H9 (cell line): ENCODE measurements at regions not wholly inside any gene's neighbourhood (a gene's known extent, or its start where the extent isn't known, plus 50 kb on each side); places are given as distances from the start of the nearest gene placed in this dataset.

ENCODE experiments used
- DNase-seq: peaks from one replicate; pipeline ENCODE4 v3.0.0-alpha.2; 2017
- H2AFZ ChIP-seq: one replicate; pipeline ENCODE4 v1.6.1; 2013; ENCODE audit warnings: mild to moderate bottlenecking, low read length, control low read depth, moderate library complexity
- H2AK5ac ChIP-seq: 2 replicates; pipeline ENCODE4 v1.6.1; 2013; ENCODE audit warnings: low read length, control low read depth, mixed read lengths; ENCODE audit not compliant: insufficient read length
- H2BK120ac ChIP-seq: one replicate; pipeline ENCODE4 v1.6.1; 2013; ENCODE audit warnings: low read depth, mild to moderate bottlenecking, low read length, control low read depth, inconsistent platforms; ENCODE audit not compliant: poor library complexity, severe bottlenecking
- H2BK12ac ChIP-seq: 2 replicates; pipeline ENCODE4 v1.6.1; 2013; ENCODE audit warnings: low read length, control low read depth, mixed read lengths, low read depth; ENCODE audit not compliant: insufficient read length
- H2BK15ac ChIP-seq: 2 replicates; pipeline ENCODE4 v1.6.1; 2013; ENCODE audit warnings: low read depth, low read length, control low read depth
- H2BK20ac ChIP-seq: one replicate; pipeline ENCODE4 v1.6.1; 2013; ENCODE audit warnings: low read depth, mild to moderate bottlenecking, low read length, control low read depth, inconsistent platforms; ENCODE audit not compliant: poor library complexity, severe bottlenecking
- H2BK5ac ChIP-seq: 2 replicates; pipeline ENCODE4 v1.6.1; 2013; ENCODE audit warnings: low read length, control low read depth, mixed read lengths; ENCODE audit not compliant: insufficient read length
- H3K14ac ChIP-seq: 2 replicates; pipeline ENCODE4 v1.6.1; 2013; ENCODE audit warnings: low read length, control low read depth; ENCODE audit not compliant: insufficient read depth
- H3K18ac ChIP-seq: 2 replicates; pipeline ENCODE4 v1.6.1; 2013; ENCODE audit warnings: low read depth, mild to moderate bottlenecking, mixed read lengths, low read length, control low read depth; ENCODE audit not compliant: insufficient read length
- H3K23ac ChIP-seq: 2 replicates; pipeline ENCODE4 v1.6.1; 2013; ENCODE audit warnings: low read length, control low read depth, mixed read lengths, low read depth; ENCODE audit not compliant: insufficient read length
- H3K23me2 ChIP-seq: 2 replicates; pipeline ENCODE4 v1.6.1; 2013; ENCODE audit warnings: low read depth, mild to moderate bottlenecking, mixed read lengths, low read length, control low read depth; ENCODE audit not compliant: insufficient read length, poor library complexity, severe bottlenecking
- H3K27ac ChIP-seq: 2 replicates; pipeline ENCODE4 v1.5.1; 2013; ENCODE audit warnings: low read length, control low read depth, mixed read lengths, low read depth; ENCODE audit not compliant: insufficient read length
- H3K27me3 ChIP-seq: 2 replicates; pipeline ENCODE4 v1.6.1; 2013; ENCODE audit warnings: low read length, control low read depth, inconsistent platforms; ENCODE audit not compliant: insufficient read depth
- H3K4ac ChIP-seq: 2 replicates; pipeline ENCODE4 v1.6.1; 2013; ENCODE audit warnings: low read depth, mild to moderate bottlenecking, control low read depth, inconsistent platforms, low read length, moderate library complexity
- H3K4me1 ChIP-seq: 2 replicates; pipeline ENCODE4 v1.6.1; 2013; ENCODE audit warnings: low read length, control low read depth, inconsistent platforms; ENCODE audit not compliant: insufficient read depth
- H3K4me2 ChIP-seq: 2 replicates; pipeline ENCODE4 v1.6.1; 2013; ENCODE audit warnings: low read length, control low read depth, mixed read lengths; ENCODE audit not compliant: insufficient read length, insufficient read depth
- H3K56ac ChIP-seq: 2 replicates; pipeline ENCODE4 v1.6.1; 2013; ENCODE audit warnings: low read depth, mild to moderate bottlenecking, mixed read lengths, low read length, control low read depth; ENCODE audit not compliant: insufficient read length
- H3K79me1 ChIP-seq: 2 replicates; pipeline ENCODE4 v1.6.1; 2013; ENCODE audit warnings: low read depth, mild to moderate bottlenecking, moderate library complexity, low read length, control low read depth, inconsistent platforms; ENCODE audit not compliant: insufficient read depth, poor library complexity, severe bottlenecking
- H3K79me2 ChIP-seq: 2 replicates; pipeline ENCODE4 v1.6.1; 2013; ENCODE audit warnings: low read length, control low read depth, inconsistent platforms; ENCODE audit not compliant: insufficient read depth
- H3K9ac ChIP-seq: 2 replicates; pipeline ENCODE4 v1.6.1; 2013; ENCODE audit warnings: low read length, control low read depth, mixed read lengths; ENCODE audit not compliant: insufficient read length; ENCODE audit errors: extremely low read depth
- H3K9me3 ChIP-seq: one replicate; pipeline ENCODE4 v1.6.1; 2013; ENCODE audit warnings: low read depth, low read length, inconsistent platforms; ENCODE audit not compliant: control insufficient read depth
- H3T11ph ChIP-seq: one replicate; pipeline ENCODE4 v1.6.1; 2013; ENCODE audit warnings: mild to moderate bottlenecking, low read length, control low read depth, inconsistent platforms
- H4K20me1 ChIP-seq: one replicate; pipeline ENCODE4 v1.6.1; 2013; ENCODE audit not compliant: control insufficient read depth, insufficient read length, insufficient read depth
- H4K5ac ChIP-seq: 2 replicates; pipeline ENCODE4 v1.6.1; 2013; ENCODE audit warnings: low read depth, mild to moderate bottlenecking, mixed read lengths, low read length, control low read depth; ENCODE audit not compliant: insufficient read length
- H4K8ac ChIP-seq: replicated peaks from 2 replicates; pipeline ENCODE4 v1.6.1; 2013; ENCODE audit warnings: low read length, control low read depth, mixed read lengths, low read depth; ENCODE audit not compliant: insufficient read length
- H4K91ac ChIP-seq: 2 replicates; pipeline ENCODE4 v1.6.1; 2013; ENCODE audit warnings: low read depth, mild to moderate bottlenecking, moderate library complexity, mixed read lengths, low read length, control low read depth; ENCODE audit not compliant: insufficient read length
- H3K27ac Mint-ChIP-seq, 3 experiments: 2 replicates in 2 of 3; 3 replicates in 1 of 3; pipeline ENCODE4 v1.8.0; 2020 to 2021; ENCODE audit warnings: mixed read lengths in 3 of 3, mild to moderate bottlenecking in 1 of 3, moderate library complexity in 1 of 3
- H3K27me3 Mint-ChIP-seq: 2 replicates; pipeline ENCODE4 v1.8.0; 2021; ENCODE audit warnings: low read depth, mild to moderate bottlenecking, moderate library complexity, mixed read lengths
- H3K36me3 Mint-ChIP-seq, 3 experiments: 2 replicates in 2 of 3; 3 replicates in 1 of 3; pipeline ENCODE4 v1.8.0; 2020 to 2021; ENCODE audit warnings: low read depth in 3 of 3, mixed read lengths in 3 of 3; ENCODE audit not compliant: insufficient read depth in 1 of 3
- H3K4me1 Mint-ChIP-seq, 2 experiments: 2 replicates each; pipeline ENCODE4 v1.8.0; 2020; ENCODE audit warnings: mixed read lengths in 2 of 2
- H3K4me3 Mint-ChIP-seq, 2 experiments: 2 replicates in 1 of 2; 3 replicates in 1 of 2; pipeline ENCODE4 v1.8.0; 2020 to 2021; ENCODE audit warnings: mild to moderate bottlenecking in 2 of 2, mixed read lengths in 2 of 2, moderate library complexity in 1 of 2
- H3K9me3 Mint-ChIP-seq, 2 experiments: 2 replicates in 1 of 2; 3 replicates in 1 of 2; pipeline ENCODE4 v1.8.0; 2020; ENCODE audit warnings: mild to moderate bottlenecking in 2 of 2, mixed read lengths in 2 of 2, moderate library complexity in 1 of 2
- WGBS: extraction: QIAGEN DNeasy Blood & Tissue Kit; methylation state at CpG from one replicate; pipeline ENCODE4 v1.1.7; 2013; ENCODE audit warnings: missing lambda C conversion rate, low lambda C conversion rate, mixed read lengths; ENCODE audit not compliant: insufficient read length; ENCODE audit errors: extremely low coverage; 5-methylcytosine and 5-hydroxymethylcytosine counted together
- TF ChIP-seq, protein P1 (sequence below): fragments of 200-600 bp; sonication (generic); conservative IDR thresholded peaks from 3 replicates; pipeline ENCODE4 v1.8.0; 2021; ENCODE audit warnings: antibody characterized with exemption, mild to moderate bottlenecking

DNA sequence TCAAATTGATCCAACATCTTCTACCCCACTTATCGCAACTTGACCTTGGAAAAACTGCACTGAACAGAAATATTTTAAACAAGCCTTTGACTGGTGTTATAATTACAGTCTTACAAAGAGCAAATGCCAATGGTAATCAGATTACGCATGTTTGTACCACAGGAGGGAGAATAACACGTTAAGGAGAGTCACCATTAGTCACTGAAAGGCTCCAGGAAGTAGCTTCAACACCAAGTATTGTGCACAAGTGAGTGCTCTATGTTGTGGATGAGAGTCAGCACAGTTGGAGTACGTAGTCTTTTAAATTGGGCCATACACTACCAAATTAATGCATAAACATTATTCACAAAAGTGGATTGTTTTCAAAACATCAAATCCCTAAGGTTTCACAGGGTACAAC lies 1081.5 kb upstream of the TENM3 start:
- Histone ChIP-seq H2BK20ac (no peak overlapping the region), H2AFZ (no peak overlapping the region), H4K20me1 (no peaks in the 10 kb centered on the region), H3K9me3 (no peaks in the 10 kb centered on the region), H2AK5ac (no peak overlapping the region), H3T11ph (no peak overlapping the region), H4K8ac (no peak overlapping the region), H4K91ac (no peak overlapping the region), H3K4me1 (peaks cover 7% of the 10 kb centered on the region; the same call in 1 of the 2 replicates), H3K14ac (no peak overlapping the region), H3K27ac (no peak overlapping the region), H3K23ac (no peak overlapping the region), H2BK12ac (no peak overlapping the region), H3K56ac (no peak overlapping the region), H3K79me1 (no peaks in the 10 kb centered on the region), H4K5ac (no peak overlapping the region), H3K23me2 (no peaks in the 10 kb centered on the region), H2BK15ac (no peak overlapping the region), H3K9ac (no peak overlapping the region), H2BK120ac (no peak overlapping the region), H3K27me3 (peaks cover 5% of the 10 kb centered on the region; the same call in 1 of the 2 replicates), H2BK5ac (no peak overlapping the region), H3K18ac (no peak overlapping the region), H3K4ac (no peak overlapping the region), H3K4me2 (no peak overlapping the region), H3K79me2 (no peaks in the 10 kb centered on the region)
- peaks cover 16 to 19% of the 10 kb centered on the region in 2 experiments for H3K4me1 Mint-ChIP-seq
- H3K9me3 Mint-ChIP-seq, result no peaks in the 10 kb centered on the region; a peak in 1 of 5 replicates
- H3K27ac Mint-ChIP-seq, result no peak overlapping the region
- no peak for DNase-seq
- H3K27me3 Mint-ChIP-seq, result peaks cover 57% of the 10 kb centered on the region
- TF ChIP-seq, protein P1, sequence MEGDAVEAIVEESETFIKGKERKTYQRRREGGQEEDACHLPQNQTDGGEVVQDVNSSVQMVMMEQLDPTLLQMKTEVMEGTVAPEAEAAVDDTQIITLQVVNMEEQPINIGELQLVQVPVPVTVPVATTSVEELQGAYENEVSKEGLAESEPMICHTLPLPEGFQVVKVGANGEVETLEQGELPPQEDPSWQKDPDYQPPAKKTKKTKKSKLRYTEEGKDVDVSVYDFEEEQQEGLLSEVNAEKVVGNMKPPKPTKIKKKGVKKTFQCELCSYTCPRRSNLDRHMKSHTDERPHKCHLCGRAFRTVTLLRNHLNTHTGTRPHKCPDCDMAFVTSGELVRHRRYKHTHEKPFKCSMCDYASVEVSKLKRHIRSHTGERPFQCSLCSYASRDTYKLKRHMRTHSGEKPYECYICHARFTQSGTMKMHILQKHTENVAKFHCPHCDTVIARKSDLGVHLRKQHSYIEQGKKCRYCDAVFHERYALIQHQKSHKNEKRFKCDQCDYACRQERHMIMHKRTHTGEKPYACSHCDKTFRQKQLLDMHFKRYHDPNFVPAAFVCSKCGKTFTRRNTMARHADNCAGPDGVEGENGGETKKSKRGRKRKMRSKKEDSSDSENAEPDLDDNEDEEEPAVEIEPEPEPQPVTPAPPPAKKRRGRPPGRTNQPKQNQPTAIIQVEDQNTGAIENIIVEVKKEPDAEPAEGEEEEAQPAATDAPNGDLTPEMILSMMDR, result no peak
- no peak overlapping the region for H3K4me3 Mint-ChIP-seq
- H3K36me3 Mint-ChIP-seq, result no peaks in the 10 kb centered on the region
- WGBS, result no CpG with 5 or more reads among the region's 4 CpGs
